ENCODE measurements at regions not wholly inside any gene's neighbourhood (a gene's known extent, or its start where the extent isn't known, plus 50 kb on each side); places are given as distances from the start of the nearest gene placed in this dataset.
"Not testable (repeated sequence)": the region's sequence is repeated elsewhere in the genome, so short reads cannot be mapped to it uniquely, and the experiment has no call there.

DNA sequence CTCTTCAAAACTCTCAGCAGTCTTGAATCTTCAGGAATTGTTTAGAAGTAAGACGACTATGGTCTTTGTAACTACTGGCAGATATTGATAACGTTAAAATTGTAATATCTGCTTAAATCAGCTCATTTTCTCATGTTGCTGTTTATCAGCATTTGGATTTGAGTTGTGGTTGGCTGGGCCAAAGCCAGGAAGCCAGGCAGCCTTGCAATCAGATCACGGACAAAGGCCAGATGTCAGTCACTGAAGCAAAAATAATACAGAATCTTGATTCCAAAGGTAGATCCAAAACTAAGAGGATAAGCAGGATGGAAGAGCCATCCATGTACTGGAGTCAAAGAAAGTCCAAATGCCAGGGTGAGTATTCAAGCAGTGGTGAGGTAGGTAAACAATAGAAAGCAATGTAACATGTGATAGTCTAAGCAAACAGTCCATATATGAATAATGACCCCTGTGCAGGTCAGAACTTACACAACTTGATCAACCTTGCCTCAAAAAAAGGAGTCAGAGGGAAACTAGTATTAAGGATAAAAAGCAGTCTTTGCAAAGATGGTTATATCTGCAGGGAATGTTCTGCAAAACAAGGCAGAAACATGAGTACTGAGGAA is 95.8 kb upstream of the RAP1B start:
- no peak for DNase-seq

DNA sequence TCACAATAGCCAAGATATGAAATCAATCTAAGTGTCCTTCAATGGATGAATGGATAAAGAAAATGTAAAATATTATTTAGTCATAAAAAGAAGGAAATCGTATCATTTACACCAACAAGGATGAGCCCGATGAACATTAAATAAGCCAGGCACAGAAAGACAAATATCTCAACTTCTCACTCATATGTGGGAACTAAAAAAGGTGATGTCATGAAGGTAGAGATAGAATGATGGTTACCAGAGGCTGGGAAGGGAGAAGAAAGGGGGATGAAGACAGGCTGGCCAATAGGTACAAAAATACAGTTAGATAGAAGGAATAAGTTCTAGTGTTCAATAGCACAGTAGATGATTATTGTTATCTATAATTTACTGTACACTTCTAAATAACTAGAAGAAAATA is 94.9 kb upstream of the RAP1B start:
- no peak for DNase-seq

DNA sequence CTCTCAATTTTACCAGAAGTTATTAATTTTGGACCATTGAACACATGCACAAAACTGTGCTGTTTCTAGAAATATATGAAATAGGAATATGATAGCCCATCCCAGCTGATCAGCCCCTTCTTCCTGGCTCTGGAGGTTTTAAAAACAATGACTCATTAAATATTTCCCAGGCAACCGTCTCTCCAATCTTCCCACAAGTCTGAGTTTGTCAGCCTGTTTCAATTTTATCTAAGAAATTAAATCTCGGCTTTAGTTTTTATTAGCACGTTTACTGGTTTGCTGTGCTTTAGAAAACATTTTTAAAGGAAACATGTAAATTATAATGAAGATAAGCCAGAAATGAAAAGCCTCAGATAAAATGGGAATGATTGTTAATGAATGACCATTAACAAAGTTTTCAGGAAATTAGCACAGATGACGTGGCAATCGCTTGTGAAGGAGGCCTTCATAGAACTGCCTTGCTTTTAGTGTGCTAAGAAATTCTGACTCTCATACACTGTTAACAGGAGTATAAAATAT is 89.3 kb upstream of the RAP1B start:
- DNase-seq, result peak; percentile 86

DNA sequence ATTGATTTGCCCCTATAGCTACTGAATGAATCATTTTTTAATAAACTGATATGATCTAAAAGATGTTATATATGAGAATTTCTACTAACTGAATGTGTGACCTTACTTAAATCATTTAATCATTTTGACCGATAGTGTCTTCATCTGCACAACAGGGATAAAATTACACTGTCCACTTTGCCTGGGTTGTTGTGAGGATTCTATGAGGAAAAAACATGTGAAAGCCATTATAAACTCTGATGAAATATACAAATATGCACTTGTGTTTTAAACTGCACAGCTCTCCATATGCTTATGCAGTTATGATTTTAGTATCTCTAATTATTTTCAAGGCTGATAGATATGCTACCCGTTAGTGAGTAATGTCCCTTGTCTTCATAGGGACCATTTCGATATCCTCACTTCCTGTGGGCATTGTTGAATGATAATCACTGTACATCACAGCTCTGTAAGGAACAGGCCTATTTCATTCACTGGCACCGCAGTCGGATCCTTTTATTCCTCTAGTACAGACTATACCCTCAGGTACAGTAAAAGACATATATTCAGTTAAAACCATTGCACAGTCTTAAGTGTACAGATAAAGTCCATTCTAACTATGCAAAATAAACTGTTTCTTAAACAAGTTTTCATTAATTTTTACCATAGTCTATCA is 88.7 kb upstream of the RAP1B start:
- DNase-seq, result peak; percentile 55

DNA sequence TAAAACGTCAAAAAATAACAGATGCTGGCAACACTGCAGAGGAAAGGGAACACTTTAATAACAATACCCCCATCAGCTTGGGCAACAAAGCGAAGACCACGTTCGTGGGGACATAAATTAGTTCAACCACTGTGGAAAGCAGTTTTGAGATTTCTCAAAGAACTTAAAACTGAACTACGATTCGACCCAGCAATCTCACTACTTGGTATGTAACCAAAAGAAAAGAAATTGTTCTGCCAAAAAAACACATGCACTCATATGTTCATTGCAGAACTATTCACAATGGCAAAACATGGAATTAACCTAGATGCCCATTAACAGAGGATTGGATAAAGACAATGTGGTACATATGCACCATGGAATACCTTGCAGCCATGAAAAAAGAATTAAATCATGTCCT is 81.2 kb upstream of the RAP1B start:
- DNase-seq, result no peak

DNA sequence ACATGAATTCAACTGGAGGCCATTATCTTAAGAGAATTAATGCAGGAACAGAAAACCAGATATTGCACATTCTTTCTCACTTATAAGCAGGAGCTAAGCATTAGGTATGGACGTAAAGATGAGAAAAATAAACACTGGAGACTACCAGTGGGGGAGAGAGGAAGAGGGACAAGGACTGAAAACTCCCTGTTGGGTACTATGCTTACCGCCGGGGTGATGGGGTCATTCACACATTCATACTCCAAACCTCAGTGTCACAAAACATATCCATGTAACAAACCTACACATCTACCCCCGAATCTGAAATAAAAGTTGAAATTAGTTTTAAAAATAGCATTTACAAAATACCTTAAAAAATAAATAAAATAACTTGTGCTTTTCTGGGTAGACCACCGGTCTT is 80.8 kb upstream of the RAP1B start:
- DNase-seq, result no peak

DNA sequence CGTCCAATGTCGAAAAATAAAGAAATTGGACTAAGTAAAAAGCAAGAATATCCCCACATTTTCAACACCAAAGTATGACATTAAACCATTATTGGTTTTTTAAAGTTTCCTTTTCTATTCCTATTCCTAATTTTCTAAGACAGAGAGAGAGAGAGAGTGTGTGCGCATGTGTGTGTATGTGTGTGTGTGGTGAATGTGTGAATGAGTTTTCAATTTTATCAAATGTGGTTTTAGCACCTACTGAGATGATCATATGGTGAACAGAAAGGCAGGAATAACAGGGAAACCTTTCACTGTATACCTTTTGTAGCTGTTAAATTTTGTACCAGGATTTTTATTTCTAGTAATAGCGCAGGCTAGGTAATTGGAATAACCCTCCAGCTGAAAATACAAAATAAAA is 80.4 kb upstream of the RAP1B start:
- no peak for DNase-seq

DNA sequence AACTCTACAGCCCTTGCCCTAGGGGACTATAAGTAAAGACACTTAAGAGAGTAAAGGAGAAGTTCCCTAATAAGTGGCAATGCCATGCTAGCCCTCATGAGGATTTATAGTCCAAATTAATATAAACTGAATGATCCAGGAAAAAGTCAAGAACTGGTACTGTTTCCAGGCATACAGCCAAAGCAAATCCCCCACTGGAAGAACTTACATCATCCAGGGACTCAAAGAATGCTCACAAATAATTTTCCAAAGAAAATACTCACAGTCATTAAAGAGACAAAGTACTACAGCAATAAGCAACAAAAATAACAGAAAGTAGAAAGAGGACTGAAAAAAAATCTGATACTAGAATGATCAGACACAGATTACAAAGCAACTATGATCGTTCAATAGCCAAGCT is 79.7 kb upstream of the RAP1B start:
- DNase-seq, result peak; percentile 89

DNA sequence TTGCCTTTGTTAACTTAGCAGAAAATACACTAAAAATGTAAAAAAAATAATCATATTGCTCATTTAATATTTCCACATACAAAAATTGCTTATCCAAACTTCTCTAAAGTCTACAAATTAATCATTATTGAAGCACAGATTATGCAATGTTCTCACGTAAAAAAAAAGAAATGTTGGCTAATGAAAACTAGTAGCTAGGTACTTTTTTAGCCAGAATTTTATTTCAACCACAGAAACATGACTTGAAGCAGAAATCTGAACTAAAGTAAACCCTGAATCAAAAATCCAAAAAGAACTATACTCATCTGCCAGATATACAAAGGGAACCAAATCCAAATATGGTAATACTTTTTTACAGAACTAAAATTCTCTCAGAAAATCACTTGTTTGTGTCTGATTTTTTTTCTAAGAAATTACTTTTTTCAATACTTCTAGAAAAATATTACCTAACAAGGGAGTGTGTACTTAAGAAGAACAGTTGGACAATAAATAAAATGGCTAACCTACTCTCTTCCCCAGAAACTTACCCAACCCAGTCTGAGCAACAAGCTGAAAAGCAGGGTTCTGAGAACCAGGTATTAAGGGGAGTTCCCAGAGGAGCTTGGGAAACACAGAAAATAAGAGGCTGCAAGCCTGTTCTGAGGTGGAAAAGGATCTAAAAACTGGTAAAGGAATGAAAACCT is 78.4 kb upstream of the RAP1B start:
- peak; percentile 23 for DNase-seq

DNA sequence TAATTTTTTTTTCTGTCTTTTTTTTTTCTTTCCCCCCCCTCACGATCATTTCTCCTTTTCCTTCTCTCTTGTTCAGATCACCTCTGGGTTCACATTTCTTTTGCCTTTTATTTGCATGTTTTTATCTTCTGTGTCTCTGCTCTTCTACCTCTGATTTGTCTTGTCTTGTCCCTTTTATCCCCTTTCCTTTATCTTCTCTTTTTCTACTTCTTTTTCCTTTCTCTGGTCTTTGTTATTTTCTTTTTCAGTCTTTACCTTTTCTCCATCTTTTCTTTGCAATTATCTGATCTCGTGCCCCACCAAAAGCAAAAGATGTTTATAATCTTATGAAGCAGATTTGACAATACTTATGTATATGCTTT is 77.8 kb upstream of the RAP1B start:
- no peak for DNase-seq

DNA sequence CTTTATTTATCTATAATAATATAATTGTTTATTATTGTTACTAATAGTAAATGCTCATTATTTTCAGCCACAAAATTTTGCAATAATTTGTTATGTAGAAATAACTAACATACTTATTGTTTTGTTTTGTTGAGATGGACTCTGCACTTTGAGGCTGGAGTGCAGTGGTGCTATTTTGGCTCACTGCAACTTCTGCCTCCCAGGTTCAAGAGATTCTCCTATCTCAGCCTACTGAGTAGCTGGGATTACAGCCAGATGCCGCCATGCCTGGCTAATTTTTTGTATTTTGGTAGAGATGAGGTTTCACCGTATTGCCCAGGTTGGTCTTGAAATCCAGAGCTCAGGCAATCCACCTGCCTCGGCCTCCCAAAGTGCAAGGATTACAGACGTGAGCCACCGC is 76.6 kb upstream of the RAP1B start:
- DNase-seq, result no peak

DNA sequence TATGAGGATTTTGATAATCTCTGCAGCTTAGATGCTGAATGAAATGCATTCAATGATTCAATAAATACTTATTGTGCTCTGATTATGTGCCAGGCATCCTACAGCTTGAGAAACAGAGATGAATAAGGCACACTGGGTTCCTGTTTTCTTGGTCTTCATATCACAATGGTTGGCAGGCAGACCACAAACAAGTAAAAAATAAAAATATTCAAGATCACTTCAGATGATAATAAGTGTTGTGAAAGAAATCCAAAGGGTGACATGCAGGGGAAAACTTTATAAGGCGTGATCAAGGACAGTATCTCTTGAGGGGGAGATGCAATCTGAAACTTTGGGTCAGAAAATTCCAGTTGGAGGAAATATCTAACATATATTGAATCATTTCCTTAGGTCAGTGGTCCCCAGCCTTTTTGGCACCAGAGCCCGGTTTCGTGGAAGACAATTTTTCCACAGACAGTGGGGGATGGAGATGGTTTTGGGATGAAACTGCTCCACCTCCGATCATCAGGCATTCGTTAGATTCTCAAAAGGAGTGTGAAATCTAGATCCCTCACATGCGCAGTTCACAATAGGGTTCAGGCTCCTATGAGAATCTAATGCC is 73.7 kb upstream of the RAP1B start:
- DNase-seq, result peak; percentile 67

DNA sequence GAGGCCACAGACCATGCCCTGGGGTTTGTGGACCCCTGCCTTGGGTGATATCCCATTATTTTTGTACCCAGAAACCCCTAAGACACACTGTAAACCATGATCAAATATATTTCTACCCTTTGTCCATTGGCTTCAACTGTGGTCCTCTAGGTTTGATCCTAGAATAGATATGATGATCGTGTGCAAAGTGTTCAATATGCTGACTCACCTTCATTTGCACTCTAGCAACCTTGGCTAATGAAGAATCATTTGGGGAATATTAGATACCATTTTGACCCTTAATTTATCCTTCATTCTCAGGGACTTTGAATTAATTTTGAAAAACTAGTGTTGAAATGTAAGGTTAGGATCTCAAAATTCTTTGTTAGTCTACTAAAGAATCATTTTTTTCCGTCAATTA is 73.1 kb upstream of the RAP1B start:
- no peak for DNase-seq

DNA sequence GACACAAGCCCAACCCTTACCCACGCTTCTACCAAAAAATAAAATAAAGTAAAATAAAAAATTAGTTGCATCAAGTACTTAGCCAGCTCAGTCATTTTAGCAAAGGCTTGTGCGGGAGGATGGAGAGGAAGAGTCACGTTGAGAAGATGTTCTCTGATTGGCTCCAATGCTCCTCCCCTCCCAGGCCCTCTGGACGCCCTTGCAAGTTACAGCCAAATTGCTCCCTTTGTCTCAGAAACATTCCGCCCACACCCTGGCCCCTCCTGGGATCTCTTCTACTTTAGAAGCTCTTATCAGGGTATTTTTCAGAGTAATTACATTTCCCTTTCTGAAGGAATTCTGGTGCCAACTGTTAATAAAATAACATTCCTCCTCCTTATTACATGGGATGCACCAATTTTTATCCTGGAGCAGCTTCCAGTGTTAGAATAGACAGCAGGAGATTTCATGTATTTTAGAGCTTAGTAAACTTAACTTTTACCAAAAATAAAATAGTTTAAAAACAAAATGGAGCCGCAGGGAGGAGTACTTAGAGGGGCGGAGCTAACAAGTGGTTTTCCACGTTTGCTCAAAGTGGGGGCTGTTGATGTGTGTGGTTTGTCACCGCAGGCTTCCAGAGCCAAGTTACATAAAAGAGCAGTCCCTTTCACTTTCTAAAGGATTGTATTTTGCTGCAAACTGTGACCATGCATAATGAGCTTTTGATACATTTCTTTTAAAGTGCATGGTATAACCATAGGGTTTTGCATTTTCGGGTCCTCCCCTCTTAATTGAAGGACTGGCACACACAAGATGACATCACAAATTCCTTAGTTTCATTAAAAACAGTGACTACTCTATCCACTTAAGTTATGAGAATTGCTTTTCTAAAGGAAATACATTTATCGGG is 71.7 kb upstream of the RAP1B start:
- DNase-seq, result peak; percentile 66

DNA sequence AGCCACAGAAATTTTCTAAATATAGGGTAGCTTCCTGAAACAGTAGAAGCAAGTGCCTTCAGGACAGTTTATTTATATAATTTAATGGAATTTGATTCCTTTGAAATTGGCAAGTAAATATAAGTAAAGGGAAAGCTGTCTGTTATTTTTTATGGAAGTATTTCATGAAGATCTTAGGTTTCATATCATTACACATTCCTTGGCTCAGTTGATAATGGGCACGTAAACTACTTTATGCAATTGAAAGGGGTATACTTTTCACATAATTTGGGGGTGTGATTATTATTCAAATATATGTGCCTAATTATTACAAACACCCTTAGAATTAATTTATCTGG is 71.1 kb upstream of the RAP1B start:
- DNase-seq, result no peak

DNA sequence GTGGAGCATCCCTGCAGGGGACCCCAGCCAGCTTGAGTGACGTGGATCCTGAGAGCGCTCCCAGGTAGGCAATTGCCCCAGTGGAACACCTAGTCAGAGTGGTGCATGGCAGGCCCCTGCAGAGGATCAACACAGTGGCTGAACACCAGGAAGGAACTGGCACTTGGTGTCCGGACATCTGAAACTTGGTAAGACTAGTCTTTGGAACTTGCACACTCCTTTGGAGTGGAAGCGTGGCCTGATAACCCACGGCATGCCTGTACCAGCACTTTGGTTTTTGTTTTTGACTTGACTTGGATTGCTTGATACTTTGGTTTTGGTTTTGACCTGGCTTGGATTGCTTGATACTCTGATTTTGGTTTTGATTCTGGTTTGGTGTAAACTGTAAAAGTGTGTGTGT is 69.9 kb upstream of the RAP1B start:
- not testable (repeated sequence) for DNase-seq

DNA sequence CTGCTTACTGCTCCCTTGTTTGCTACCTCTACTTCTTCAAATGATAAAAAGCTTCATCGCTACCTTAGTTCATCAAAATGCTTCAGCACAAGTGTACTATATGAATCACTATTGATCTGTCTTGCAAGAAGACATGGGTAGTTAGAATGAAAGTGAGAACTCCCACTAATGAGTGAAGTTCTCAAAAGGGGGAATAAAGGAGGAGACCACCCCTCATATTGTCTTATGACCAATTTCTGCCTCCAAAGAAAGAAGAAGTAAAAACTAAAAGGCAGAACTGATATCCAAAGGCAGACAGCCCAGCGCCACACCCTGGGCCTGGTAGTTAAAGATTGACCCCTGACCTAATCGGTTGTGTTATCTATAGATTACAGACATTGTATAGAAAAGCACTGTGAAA is 63.4 kb upstream of the RAP1B start:
- not testable (repeated sequence) for DNase-seq

DNA sequence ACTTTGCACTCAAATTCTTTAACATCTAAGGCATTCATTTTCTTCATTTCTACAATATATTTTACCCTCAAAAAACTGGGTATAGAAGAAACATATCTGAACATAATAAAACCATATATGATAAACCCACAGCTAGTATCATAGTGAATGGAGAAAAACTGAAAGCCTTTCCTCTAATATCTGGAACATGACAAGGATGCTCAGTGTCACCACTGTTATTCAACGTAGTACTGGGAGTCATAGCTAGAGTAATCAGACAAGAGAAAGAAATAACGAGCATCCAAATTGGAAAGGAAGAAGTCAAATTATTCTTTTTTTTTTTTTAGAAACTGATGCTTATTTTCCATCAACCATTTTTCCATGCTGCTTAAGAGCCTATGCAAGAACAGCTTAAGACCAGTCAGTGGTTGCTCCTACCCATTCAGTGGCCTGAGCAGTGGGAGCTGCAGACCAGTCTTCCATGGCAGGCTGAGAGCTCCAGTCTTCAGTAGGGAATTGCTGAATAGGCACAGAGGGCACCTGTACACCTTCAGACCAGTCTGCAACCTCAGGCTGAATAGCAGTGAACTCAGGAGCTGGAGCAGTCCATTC is 58.0 kb upstream of the RAP1B start:
- not testable (repeated sequence) for DNase-seq

DNA sequence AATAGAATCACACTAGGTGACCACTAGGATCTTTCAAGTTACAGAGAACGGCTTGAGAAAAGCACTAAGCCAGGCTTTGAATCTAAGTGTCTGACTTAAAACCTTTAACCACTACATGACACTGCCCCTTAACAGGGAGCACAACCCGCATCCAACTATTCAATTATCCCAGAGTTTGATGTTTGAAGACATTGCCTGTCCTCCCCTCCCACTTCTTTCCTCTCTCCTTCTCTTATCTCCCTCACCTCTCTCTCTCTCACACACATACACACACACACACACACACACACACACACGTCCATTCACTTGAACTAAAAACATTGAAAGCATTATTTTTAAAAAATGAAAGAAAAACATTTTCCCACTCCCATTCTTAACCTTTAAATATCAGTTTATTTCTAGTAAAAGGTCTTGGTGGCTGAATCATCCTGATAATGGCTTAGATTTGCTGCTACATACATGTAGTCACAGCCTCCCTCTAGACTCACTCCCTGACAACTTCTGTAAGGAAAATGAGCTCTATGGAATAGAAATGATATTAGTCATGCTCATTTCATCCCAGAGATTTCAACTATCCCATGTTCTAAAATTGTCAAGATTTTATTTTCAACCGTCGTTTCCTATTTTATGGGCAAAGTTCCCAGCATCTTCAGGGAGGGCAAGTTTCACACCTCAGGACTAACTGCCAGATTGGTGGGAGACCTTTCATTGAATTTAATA is 53.5 kb upstream of the RAP1B start:
- peak; percentile 97 for DNase-seq

DNA sequence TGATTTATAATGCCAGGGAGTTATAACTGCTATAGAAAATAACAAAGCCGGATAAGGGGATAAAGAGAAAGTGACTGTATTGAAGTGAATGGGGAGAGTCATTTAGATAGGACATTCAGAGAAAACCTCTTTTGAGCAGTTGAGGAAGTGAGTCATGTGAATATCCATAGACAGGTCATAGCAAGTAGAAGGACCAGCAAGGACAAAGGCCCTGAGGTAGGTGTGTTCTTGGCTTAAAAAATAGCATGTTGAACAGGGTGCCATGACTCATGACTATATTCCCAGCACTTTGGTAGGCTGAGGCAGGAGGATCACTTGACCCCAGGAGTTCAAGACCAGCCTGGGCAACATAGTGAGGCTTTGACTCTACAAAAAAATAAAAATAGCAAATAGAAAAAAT is 51.5 kb upstream of the RAP1B start:
- DNase-seq, result no peak

DNA sequence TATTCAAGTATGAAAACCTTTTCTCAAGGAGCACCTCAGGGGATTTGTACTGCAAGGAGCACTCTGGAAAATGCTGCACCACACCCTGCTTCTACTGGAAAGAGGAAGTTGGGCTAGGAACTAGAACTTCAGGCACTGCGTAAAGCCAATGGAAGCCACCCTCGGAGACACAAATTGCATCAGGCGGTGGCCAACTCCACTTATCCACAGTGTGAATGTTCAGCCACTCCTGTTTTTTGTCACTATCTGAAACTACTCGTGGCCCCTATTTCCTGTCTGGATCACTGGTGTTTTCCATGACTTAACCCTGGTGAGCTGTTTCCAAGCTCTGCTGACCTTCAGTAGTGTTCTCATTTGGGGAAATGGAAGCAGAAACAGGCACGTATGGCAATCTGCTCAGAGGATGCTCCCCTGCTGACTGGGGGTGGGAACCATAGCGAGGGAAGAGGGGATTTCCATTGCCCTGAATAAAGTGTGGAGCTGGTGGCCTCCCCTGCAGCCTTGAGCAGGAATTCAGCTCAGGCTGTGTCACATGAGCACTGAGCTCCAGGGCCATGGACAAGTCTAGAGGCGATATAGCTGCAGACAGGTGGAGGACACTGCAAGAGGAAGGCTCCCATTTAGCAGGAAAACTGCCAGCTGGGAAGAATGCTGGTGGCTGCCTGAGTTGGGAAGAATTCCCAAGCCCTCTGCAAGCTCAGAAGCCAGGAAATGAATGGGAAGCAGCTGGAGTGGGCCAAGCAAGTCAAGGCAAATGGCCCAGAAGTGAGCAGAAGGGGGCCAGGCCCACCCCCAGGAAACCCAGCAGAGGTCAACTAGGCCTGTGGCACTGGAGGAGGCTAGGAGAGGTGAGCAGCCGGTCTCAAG is 50.5 kb upstream of the RAP1B start:
- peak; percentile 69 for DNase-seq

Data from fibroblast of skin of right quadriceps (primary cell).